ENCODE measurements at regions not wholly inside any gene's neighbourhood (a gene's known extent, or its start where the extent isn't known, plus 50 kb on each side); places are given as distances from the start of the nearest gene placed in this dataset.

DNA sequence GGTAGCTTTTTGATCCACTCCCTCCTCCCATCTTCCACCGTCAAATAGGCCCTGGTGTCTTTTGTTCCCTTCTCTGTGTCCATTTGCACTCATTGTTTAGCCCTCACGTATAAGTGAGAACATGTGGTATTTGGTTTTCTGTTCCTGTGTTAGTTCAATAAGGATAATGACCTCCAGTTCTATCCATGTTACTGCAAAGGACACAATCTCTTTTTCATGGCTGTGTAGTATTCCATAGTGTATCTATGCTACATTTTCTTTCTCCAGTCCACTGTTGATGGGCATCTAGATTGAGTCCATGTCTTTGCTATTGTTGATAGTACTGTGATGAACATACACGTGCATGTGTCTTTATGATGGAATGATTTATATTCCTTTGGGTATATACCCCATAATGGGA, 136.0 kb upstream of the USP29 start:
- no peak for TF ChIP-seq POLR2A (IDR thresholded peaks at IDR 0.05)
- TF ChIP-seq, protein P1, sequence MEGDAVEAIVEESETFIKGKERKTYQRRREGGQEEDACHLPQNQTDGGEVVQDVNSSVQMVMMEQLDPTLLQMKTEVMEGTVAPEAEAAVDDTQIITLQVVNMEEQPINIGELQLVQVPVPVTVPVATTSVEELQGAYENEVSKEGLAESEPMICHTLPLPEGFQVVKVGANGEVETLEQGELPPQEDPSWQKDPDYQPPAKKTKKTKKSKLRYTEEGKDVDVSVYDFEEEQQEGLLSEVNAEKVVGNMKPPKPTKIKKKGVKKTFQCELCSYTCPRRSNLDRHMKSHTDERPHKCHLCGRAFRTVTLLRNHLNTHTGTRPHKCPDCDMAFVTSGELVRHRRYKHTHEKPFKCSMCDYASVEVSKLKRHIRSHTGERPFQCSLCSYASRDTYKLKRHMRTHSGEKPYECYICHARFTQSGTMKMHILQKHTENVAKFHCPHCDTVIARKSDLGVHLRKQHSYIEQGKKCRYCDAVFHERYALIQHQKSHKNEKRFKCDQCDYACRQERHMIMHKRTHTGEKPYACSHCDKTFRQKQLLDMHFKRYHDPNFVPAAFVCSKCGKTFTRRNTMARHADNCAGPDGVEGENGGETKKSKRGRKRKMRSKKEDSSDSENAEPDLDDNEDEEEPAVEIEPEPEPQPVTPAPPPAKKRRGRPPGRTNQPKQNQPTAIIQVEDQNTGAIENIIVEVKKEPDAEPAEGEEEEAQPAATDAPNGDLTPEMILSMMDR (IDR thresholded peaks at IDR 0.05): no peak
- no peak for TF ChIP-seq POLR2AphosphoS5 (IDR thresholded peaks at IDR 0.05)

All from transverse colon (tissue), 4 donors.